Calu3 (cell line): ENCODE measurements at regions not wholly inside any gene's neighbourhood (a gene's known extent, or its start where the extent isn't known, plus 50 kb on each side); places are given as distances from the start of the nearest gene placed in this dataset.

ENCODE experiments used
- BruUV-seq: library from RNA; stranded (reverse); fragments of 400-500 nt; replicated peaks from 2 replicates; lab custom pipeline; 2021; lab: Mats Ljungman, UMichigan
- CTCF ChIA-PET: fragments of 300-600 bp; sonication (Branson Sonifier 250); formaldehyde crosslinking; loops from one replicate; lab custom pipeline; 2022; ENCODE audit warnings: antibody characterized with exemption; lab: Charles Lee
- DNase-seq: peaks from one replicate; pipeline ENCODE4 v3.0.0; 2022
- H3K27ac Mint-ChIP-seq: one replicate; pipeline ENCODE4 v1.8.0; 2022; ENCODE audit warnings: mixed read lengths; ENCODE audit not compliant: unreplicated experiment
- H3K27me3 Mint-ChIP-seq: one replicate; pipeline ENCODE4 v1.8.0; 2022; ENCODE audit warnings: mixed read lengths; ENCODE audit not compliant: unreplicated experiment
- H3K36me3 Mint-ChIP-seq: one replicate; pipeline ENCODE4 v1.8.0; 2022; ENCODE audit warnings: mild to moderate bottlenecking, moderate library complexity, mixed read lengths; ENCODE audit not compliant: insufficient read depth, unreplicated experiment
- H3K4me1 Mint-ChIP-seq: one replicate; pipeline ENCODE4 v1.8.0; 2022; ENCODE audit warnings: mild to moderate bottlenecking, low read depth, mixed read lengths; ENCODE audit not compliant: unreplicated experiment
- H3K4me3 Mint-ChIP-seq: one replicate; pipeline ENCODE4 v1.8.0; 2022; ENCODE audit warnings: mild to moderate bottlenecking, low read depth, moderate library complexity, mixed read lengths; ENCODE audit not compliant: unreplicated experiment
- H3K9me3 Mint-ChIP-seq: one replicate; pipeline ENCODE4 v1.8.0; 2022; ENCODE audit warnings: low read depth, mixed read lengths; ENCODE audit not compliant: unreplicated experiment
- CTCF ChIP-seq: fragments of 200-600 bp; IDR thresholded peaks from one replicate; pipeline ENCODE4 v1.8.0; 2022; ENCODE audit warnings: antibody characterized with exemption; ENCODE audit not compliant: unreplicated experiment
- intact Hi-C: fragments of 100-400 bp; cut with micrococcal nuclease; formaldehyde crosslinking; loops from one replicate; pipeline ENCODE4 v1.10.0; 2022; ENCODE audit not compliant: unreplicated experiment

- Mint-ChIP-seq H3K36me3 (no peaks in the 10 kb centered on the region), H3K27me3 (no peaks in the 10 kb centered on the region), H3K9me3 (peaks cover 5% of the 10 kb centered on the region), H3K4me3 (no peak overlapping the region), H3K4me1 (no peaks in the 10 kb centered on the region), H3K27ac (no peak overlapping the region)
- CTCF ChIA-PET, result no interaction called here
- TF ChIP-seq CTCF, result no peak
- BruUV-seq, result no TSS peak
- intact Hi-C loops, result no loop called here
- no peak for DNase-seq
Observed at GRCh38 chr2:6692056-6692455, 173.7 kb downstream of the CMPK2 start.

GRCh38 chr2:6692819-6693218, 172.9 kb downstream of the CMPK2 start:
- Mint-ChIP-seq H3K4me3 (no peak overlapping the region), H3K27me3 (no peaks in the 10 kb centered on the region), H3K36me3 (no peaks in the 10 kb centered on the region), H3K4me1 (no peaks in the 10 kb centered on the region), H3K27ac (no peak overlapping the region), H3K9me3 (peaks cover 3% of the 10 kb centered on the region)
- no peak for TF ChIP-seq CTCF
- no TSS peak for BruUV-seq
- no peak for DNase-seq
- CTCF ChIA-PET, result no interaction called here
- intact Hi-C loops, result no loop called here

GRCh38 chr2:6694555-6694954, 171.2 kb downstream of the CMPK2 start:
- BruUV-seq, result no TSS peak
- intact Hi-C loops, result no loop called here
- CTCF ChIA-PET, result no interaction called here
- Mint-ChIP-seq H3K4me1 (no peaks in the 10 kb centered on the region), H3K9me3 (no peaks in the 10 kb centered on the region), H3K27ac (no peak overlapping the region), H3K27me3 (no peaks in the 10 kb centered on the region), H3K36me3 (no peaks in the 10 kb centered on the region), H3K4me3 (no peak overlapping the region)
- DNase-seq, result no peak
- no peak for TF ChIP-seq CTCF

- Mint-ChIP-seq H3K4me1 (no peaks in the 10 kb centered on the region), H3K27me3 (no peaks in the 10 kb centered on the region), H3K4me3 (no peak overlapping the region), H3K36me3 (no peaks in the 10 kb centered on the region), H3K9me3 (peaks cover 3% of the 10 kb centered on the region), H3K27ac (no peak overlapping the region)
- no peak for DNase-seq
- CTCF ChIA-PET, result no interaction called here
- no TSS peak for BruUV-seq
- TF ChIP-seq CTCF, result no peak
- intact Hi-C loops, result no loop called here
Observed at GRCh38 chr2:6700335-6700734, 165.4 kb downstream of the CMPK2 start.

- BruUV-seq, result no TSS peak
- Mint-ChIP-seq H3K36me3 (no peaks in the 10 kb centered on the region), H3K9me3 (peaks cover 6% of the 10 kb centered on the region), H3K4me3 (no peak overlapping the region), H3K27me3 (no peaks in the 10 kb centered on the region), H3K4me1 (no peaks in the 10 kb centered on the region), H3K27ac (no peak overlapping the region)
- intact Hi-C loops, result no loop called here
- no peak for TF ChIP-seq CTCF
- CTCF ChIA-PET, result no interaction called here
- DNase-seq, result no peak
Observed at GRCh38 chr2:6704077-6704476, 161.6 kb downstream of the CMPK2 start.
